GM21786 (cell line): ENCODE measurements at regions not wholly inside any gene's neighbourhood (a gene's known extent, or its start where the extent isn't known, plus 50 kb on each side); places are given as distances from the start of the nearest gene placed in this dataset.
A peak's percentile ranks its signal among the peaks of the same experiment; 100 is the strongest.
"Not testable (repeated sequence)": the region's sequence is repeated elsewhere in the genome, so short reads cannot be mapped to it uniquely, and the experiment has no call there.

ENCODE experiments used
- ATAC-seq: cut with Tn5 transposase; IDR thresholded peaks from one replicate; pipeline ENCODE4 v1.9.1; 2021; ENCODE audit not compliant: unreplicated experiment

- no peak for ATAC-seq
These were observed 55.1 kb downstream of the ID4 start for GRCh38 chr6:19892260-19892659.

GRCh38 chr6:19895866-19896692 is 58.9 kb downstream of the ID4 start:
- no peak for ATAC-seq

GRCh38 chr6:19896693-19897010 is 59.5 kb downstream of the ID4 start:
- ATAC-seq = no peak

- ATAC-seq = no peak
These were observed 61.1 kb downstream of the ID4 start for GRCh38 chr6:19898141-19898740.

- ATAC-seq = no peak
These were observed 65.0 kb downstream of the ID4 start for GRCh38 chr6:19902201-19902600.

GRCh38 chr6:19904408-19904807 is 67.2 kb downstream of the ID4 start:
- ATAC-seq = not testable (repeated sequence)

GRCh38 chr6:19905584-19905983 is 68.4 kb downstream of the ID4 start:
- no peak for ATAC-seq

GRCh38 chr6:19906171-19906570 is 69.0 kb downstream of the ID4 start:
- ATAC-seq = no peak

- no peak for ATAC-seq
These were observed 74.1 kb downstream of the ID4 start for GRCh38 chr6:19911223-19911622.

- no peak for ATAC-seq
These were observed 81.3 kb downstream of the ID4 start for GRCh38 chr6:19918436-19918835.

- ATAC-seq = no peak
These were observed 84.6 kb downstream of the ID4 start for GRCh38 chr6:19921786-19922185.

- ATAC-seq = peak; percentile 53
These were observed 88.4 kb downstream of the ID4 start for GRCh38 chr6:19925533-19925932.

GRCh38 chr6:19928461-19928860 is 91.3 kb downstream of the ID4 start:
- ATAC-seq = no peak

GRCh38 chr6:19929312-19929711 is 92.1 kb downstream of the ID4 start:
- no peak for ATAC-seq

GRCh38 chr6:19934996-19935591 is 97.9 kb downstream of the ID4 start:
- no peak for ATAC-seq

- not testable (repeated sequence) for ATAC-seq
These were observed 102.2 kb downstream of the ID4 start for GRCh38 chr6:19939321-19939720.

- not testable (repeated sequence) for ATAC-seq
These were observed 102.8 kb downstream of the ID4 start for GRCh38 chr6:19939926-19940325.

GRCh38 chr6:19943042-19943441 is 105.9 kb downstream of the ID4 start:
- no peak for ATAC-seq

GRCh38 chr6:19945843-19946358 is 108.7 kb downstream of the ID4 start:
- no peak for ATAC-seq

- no peak for ATAC-seq
These were observed 112.0 kb downstream of the ID4 start for GRCh38 chr6:19949155-19949554.

GRCh38 chr6:19964115-19964514 is 126.9 kb downstream of the ID4 start:
- ATAC-seq = no peak

- no peak for ATAC-seq
These were observed 131.0 kb downstream of the ID4 start for GRCh38 chr6:19968201-19968600.
